Stimulated activated CD4-positive, alpha-beta T cell treated with anti-CD3 and anti-CD28 coated beads, Interleukin-2, amount 100 ng/mL, for 4 hours (primary cell): ENCODE measurements at regions not wholly inside any gene's neighbourhood (a gene's known extent, or its start where the extent isn't known, plus 50 kb on each side); places are given as distances from the start of the nearest gene placed in this dataset.

ENCODE experiments used
- DNase-seq: peaks from one replicate; pipeline ENCODE4 v3.0.0-alpha.2; 2020; ENCODE audit warnings: low read depth

DNA sequence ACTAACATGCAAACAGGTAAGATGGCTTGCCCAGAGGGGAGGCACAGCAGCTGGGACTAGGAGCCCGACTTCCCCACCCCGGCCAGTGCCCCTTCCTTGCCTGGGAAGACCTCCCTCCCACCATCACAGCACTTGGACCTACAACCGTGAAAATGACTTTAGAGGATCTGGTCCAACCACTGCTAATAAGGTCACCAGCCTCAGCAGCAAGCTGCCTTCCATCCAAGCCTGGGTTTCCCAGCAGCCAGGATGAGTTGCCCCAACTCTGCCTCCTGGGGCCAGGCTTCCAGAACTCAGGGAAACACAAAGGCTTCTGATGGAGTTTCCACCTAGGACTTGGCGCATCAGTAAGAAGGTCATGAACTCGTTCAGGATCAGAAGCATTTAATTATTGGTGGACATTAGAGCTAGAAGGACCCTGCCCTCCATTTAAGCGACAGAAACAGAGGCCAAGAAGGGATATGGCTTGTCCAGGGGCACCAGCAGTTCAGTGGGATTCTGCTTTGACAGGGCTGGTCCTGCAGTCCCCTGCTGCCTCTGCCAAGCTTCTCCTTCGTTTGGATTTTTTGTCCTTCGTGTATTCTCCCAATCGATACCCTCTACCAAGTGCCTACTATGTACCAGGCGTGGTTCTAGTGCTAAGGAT is 403.0 kb upstream of the ID2 start:
- no peak for DNase-seq

DNA sequence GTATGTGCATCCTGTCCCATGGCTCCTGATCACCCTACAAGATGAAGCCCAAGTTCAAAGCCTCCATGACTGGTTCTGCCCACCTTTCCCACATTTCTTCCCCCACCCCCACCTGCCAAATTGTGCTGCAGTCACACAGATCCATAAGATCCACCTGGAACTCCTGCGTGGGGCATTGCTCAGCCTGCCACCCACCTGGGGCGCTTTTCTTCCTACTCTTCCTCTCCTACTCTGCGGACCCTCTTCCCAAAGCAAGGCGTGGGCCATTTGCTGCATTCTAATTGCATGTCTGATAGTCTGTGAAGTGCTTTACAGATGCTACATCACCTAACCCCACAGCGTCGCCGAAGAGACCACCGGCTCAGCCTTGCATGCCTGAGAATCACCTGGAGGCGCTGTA is 402.4 kb upstream of the ID2 start:
- DNase-seq = no peak

DNA sequence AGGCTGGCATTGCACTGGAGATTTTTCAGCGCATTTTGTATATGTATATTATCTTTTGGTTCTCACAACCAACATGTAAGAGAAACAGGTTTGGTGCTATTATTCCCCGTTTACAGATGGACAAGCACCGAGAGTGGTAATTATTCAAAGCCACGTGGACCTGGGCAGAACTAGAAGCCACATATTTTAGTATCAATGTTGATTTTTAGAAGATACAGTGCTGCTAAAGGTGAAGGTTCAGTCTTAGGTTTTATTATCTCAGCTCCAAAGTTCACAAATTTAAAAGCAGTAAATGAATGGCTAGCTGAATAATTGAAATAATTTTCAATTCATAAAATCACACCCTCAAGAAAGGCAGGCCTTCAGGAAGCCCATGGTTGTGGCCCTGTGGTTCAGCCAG is 400.6 kb upstream of the ID2 start:
- no peak for DNase-seq

DNA sequence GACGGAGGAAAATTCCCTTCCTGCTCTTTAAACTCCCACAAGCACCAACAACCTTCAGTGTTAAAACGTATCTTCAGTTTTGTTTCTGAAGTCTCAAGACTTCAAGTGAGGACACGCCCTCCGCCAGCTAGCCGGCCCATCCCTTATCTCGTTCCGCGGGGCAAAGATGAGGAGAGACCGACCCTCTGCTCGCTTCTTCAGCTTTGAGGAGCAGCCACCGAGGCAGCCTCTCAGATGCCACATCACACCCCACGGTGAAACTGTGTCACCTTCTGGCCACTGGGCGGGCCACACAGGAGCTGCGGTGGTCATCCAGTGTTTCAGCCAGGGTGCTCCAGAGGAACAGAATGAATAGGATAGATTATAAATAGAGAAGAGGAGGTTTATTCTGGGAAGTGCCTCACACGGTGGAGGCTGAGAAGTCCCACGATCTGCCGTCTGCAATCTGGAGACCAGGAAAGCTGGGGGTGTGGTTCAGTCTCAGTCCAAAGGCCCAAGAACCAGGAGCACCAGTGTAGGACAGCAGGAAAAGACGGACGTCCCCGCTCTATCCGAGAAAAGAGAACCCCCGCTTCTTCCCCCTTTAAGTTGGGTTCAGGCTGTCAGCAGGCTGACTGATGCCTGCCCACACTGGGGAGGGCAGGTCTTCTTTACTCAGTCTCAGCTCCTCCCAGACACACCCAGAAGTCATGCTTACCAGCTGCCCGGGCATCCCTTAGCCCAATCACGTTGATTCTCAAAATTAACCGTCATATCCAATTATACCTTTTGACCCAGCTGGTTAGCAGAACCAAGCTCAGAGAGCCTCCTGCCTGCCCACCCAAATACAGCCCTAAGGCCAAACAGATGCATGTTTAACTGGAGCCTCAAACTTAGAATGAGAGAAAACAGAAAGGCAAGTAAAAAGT is 399.7 kb upstream of the ID2 start:
- DNase-seq = no peak

DNA sequence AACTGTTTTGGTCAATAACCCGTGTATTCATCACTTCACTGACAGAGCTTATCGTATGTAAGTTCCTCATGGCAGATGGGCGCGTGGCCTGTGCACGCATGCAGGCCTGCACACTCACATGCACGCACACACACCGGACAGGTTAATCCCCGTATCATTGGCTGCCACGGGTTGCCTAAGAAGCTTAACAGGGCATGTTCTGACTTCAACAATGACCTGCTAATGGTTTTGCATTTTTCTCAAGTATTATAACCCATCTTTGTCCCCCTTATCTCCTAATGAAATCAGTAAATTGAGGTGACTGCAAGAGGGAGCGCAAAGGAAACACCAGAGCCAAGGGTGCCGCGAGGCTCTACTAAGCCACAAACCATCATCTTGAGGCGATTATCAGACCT is 399.0 kb upstream of the ID2 start:
- DNase-seq = no peak

DNA sequence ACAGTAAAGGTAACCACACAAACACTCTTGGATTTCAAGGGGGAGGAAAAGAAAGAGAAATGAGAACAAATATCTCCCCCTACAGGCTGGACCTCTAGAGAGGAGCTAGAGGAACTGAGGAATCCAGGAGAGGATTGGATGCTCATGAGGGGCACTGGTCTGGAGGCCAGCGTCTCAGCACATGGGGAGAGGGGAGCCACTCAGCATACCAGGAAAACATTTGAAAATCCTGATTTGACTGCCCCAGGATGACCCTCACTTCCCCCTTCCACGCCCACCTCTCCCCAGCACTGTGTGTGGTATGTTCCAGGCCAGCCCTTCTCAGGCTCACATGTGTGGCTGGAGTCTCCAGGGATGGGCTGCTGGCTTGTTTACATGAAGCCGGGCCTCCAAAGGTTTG is 396.8 kb upstream of the ID2 start:
- DNase-seq = no peak

DNA sequence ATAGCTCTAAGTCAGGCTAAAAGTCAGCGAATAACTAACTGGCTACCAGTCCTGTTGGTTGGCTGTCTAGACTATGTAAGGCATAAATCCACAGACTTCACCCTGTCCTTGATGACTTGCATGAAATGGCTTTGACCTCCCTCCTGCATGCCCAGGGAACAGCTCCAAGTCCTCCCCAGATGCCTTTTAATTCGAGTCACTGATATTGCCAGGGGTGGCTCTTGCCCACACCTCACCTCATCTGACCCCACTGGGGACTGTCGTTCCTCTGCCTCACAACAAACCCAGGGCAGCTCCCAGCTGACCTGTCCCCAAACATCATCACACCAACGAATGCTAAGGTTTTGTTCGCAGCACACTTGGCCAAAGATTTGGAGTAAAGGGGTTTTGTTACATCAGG is 396.0 kb upstream of the ID2 start:
- no peak for DNase-seq

DNA sequence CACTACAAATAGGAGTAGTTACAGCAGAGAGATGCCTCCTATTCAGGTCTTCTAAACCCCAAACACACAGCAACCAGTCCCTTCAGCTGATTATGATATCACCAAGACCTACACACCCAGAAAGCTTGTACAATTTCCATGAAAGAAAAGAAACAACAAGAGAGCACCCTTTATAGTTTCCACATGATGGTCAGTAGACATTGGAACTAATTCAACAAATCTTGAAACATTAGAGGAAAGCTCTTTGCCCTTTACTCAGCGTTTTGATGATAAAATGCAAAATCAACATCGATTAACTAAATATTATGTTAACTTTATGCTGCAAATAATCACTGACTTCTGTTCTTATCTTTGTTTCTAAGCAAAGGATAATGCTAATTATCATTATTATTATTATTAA is 393.6 kb upstream of the ID2 start:
- no peak for DNase-seq

DNA sequence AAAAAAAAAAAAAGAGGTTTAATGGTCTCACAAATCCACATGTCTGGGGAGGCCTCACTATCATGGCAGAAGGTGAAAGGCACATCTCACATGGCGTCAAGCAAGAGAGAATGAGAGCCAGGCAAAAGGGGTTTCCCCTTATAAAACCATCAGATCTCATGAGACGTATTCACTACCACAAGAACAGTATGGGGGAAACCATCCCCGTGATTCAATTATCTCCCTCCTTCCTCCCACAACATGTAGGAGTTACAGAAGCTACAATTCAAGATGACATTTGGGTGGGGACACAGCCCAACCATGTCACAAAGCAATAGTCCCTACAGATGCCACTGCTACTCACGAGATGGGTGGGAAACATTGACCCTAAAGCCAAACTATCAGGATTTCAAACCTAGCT is 392.7 kb upstream of the ID2 start:
- no peak for DNase-seq

DNA sequence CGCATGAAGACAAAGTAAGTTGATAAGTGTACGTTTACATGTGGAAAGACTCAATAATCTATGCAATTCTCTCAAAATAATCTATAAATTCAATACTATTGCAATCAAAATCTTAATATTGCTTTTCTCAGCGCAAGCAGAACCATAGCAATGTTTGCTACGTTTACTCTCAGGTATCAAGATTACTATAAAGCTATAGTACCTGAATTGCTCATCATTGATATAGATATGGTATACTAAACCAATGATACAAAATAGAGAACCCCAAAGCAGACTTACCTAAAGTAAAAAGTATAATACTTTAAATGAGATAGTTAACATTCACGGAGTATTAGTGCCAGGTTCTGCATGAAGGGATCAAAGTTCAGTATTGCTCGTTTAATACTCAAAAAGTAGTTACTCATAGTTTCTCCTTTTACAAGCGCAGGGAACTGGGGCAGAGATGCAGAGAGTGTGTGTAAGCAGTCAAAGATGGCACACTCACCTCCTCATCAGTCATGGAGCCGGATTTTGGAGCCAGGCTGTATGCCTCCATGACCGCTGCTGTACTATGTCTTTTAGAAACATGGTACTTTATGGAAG is 391.0 kb upstream of the ID2 start:
- DNase-seq = no peak

DNA sequence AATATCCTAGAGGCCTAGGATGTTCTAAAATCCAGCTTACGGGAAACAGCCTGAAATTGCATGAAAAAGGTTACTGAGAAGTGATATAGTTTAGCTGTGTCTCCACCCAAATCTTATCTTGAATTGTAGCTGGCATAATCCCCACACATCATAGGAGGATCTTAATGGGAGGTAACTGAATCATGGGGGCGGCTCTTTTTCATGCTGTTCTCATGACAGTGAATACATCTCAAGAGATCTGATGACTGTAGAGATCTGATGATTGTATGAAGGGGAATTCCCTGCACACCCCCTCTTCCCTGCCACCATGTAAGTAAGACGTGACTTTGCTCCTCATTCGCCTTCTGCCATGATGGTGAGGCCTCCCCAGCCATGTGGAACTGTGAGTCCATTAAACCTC is 385.6 kb upstream of the ID2 start:
- peak; percentile 13 for DNase-seq

DNA sequence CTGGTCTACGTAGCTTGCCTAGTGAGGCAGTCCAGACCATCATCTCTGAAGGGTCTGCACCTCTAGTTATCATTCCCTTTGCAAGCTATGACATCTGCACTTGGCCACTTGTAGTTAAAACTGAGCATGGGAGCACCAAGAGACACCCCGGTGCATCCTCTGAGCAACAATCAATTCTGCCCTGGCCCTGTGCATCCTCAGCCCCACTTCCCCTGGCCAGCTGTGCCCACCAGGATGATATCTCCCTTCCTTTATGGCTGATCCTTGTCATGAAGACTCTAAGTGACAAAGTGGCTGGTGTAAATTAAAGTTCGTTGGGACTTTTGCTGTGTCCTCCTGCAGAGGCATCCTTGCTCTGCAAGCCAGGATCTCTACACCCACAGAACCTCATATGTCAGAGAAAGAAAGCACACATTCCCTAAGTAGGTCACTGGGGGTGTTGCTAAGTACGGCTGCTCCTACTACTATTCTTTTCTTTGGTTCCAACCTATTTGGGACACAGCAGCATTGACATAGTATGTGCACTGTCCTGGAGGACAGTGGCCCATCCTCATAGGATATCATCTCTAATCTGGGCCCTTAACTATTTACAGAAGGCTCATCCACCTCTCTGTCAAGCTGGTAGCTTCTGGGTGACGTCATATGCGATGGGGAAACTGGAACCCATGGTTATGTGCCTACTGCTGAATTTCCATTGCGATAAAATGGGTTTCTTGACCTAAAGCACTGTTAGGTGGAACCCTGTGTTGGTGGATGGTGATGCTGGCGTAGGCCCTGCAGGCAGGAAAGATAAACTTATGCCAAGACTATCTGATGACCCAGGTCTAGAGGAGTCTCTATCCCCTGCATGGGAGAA is 384.3 kb upstream of the ID2 start:
- no peak for DNase-seq

DNA sequence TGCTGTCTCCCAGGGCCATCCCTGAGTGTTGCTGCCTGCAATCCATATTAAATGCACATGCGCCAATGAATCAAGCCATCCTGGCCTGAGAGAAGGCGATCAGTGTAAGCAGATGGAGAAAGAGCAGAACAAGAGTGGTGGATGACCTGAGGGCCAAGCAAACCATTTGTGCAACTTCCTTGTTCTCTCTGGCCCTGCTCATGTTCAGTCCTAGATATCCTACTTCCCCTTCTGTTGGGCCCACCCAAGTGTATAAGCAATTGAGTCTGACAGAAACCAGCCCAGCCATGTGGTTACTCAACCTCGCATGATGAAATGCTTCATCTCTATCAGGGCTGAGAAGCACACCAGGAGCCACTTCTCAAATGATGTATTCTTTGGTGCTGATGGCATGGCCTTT is 383.1 kb upstream of the ID2 start:
- DNase-seq = no peak

DNA sequence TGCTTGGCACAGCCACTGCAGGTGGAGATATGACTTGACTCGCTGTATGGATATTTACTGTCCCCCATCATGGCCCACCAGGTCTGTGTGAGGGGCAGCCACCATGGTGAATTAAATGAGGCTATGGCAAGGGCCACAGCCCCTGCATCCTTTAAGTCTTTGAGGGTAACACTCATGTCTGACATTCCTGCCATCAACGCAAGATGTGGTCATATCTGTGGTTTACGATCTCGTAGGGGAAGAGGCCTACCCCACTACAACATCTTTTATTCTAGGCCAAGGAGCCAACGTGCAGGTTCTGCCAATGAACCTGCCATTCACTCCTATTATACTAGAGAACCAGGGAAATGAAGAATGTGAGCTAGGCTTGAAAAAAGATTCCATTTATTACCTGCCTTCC is 381.6 kb upstream of the ID2 start:
- DNase-seq = no peak

DNA sequence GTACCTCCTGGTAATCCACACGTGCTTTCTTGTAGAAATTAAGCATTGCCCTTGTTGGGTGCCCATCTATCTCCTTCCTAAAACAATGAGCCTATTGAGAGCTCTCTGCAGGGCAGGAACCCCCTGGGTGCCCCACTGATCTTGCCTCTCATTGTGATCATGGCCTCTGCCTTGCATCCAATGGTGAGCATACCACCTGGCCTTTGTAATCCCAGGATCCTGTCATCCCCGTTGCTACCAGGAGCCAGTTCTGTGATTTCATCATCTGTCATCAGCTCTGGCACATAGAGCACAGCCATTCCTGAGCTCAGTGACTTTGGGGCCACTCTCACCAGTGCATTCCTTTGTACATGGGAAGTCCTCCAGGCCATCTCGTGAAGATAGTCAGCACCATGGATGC is 381.0 kb upstream of the ID2 start:
- no peak for DNase-seq

DNA sequence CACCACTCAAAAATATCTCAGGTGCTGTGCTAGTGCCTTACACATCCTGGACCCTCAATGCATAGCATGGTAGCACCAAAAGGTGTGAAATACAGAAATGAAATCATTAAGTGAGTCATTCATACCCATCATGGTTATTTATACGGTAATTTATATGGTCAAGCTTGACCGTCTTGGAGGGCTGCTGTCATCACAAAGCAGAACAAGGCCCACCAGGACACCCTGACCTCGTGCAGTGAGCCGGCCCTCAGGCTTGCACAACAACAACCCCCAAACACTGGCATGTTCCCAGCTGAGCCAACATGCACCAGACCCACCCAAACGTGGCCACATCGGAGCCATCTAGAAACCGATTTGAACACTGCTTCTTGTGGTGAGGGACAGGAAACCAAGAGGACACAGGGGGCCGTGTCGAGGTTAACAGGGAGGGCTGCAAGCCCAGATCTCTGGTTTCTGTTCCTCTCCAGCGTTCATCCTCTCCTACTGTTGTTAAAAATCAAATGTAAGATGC is 378.5 kb upstream of the ID2 start:
- DNase-seq = peak; percentile 24

DNA sequence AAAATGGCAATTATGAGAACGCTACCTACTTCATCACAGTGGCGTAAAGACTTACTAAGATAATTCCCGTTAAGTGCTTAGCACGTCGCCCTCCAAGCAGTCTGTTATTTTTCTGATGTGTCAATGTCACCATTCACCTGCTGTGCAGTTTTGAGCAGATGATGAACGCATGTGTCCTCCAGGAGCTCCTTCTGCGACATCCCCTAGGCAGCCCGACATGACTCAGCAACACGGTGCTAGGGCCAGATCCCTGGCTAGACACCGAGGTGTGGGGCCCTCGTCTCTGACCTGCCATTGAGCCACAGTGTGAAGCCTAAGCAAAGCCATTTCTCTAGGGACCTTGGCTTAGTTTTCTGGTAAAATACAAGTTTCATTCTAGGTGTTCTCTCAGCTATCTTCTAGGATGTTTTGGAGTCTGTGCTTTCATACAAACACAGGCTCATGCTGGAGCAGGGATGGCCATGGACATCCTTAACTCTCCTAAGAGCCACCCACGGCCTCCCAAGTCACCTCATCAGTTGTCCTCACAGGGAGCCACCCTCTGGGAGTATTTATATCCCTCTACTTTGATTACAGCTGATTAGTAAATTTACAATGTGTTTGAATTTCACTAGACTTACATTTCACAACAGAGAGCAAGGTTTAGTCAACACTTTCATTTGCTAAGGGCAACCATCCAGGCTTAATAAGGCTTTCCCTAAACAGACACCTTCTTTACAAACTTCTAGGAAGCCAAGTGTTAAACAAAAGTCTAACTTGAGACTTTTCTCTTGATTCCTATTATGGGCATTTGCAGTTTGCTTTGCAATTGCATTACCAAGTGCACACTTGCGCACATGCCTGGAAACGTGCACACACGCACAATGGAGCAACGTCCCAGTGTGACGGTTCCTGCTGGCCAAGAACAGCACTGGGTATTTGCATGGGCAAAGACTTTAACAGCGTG is 376.8 kb upstream of the ID2 start:
- no peak for DNase-seq

DNA sequence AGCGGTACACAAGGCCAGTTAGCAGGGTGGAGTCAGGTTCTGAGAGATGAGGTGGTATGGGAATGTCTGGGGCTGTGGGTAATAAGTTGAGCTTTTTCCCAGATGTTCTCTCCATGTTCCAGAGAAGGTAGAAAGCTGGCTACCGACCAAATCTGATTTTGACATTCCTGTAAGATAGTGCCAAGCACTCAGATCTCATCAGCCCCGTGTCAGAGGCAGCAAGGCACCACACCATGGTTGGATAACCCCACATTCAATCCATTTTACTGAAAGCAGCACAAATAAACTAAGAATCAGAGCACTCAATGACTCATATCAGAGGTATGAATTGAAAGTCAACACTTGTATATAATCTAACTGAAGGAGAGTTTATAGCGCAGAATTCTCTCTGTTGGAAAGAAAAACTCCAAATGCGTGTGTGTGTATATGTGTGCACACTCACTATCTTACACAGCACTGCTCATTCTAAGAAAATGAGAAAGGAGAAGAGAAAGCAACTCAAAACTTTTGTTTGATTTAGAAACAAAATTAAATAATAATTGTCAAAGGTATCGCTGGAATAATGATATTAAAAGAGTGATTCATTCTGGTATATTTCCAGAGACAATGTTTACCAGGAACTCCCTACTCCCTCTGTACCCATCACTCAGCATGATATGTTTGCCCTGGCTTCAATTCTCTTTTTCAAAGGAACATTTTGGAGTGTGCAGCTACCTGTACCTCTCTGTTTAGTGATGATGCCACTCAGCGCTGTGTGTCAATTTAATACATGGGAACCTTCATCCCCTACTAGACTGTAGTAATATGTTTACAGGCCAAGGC is 375.1 kb upstream of the ID2 start:
- DNase-seq = no peak

DNA sequence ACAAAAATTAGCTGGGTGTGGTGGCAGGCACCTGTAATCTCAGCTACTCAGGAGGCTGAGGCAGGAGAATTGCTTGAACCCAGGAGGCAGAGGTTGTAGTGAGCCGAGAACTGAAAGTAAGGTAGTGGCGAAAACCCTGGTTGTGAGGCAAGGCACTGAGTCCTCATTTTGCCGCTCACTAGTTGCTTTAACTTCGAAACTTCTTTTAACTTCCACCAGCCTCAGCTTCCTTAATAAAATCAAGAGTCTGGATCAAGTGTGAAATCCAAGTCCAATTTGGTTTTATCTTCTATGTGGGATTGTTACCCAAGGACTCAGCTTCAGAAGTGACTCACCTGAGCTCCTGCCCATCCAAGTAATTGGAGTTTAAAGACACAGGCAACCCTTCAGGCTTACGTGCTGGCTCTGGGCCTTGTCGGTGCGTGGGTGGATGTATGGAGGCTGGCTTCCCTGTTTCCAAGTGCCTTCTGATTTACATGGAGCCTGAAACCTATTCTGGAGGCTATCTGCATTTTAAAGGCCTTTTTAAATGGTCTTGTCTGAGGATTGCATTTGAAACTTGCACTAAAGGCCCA is 374.2 kb upstream of the ID2 start:
- DNase-seq = no peak

DNA sequence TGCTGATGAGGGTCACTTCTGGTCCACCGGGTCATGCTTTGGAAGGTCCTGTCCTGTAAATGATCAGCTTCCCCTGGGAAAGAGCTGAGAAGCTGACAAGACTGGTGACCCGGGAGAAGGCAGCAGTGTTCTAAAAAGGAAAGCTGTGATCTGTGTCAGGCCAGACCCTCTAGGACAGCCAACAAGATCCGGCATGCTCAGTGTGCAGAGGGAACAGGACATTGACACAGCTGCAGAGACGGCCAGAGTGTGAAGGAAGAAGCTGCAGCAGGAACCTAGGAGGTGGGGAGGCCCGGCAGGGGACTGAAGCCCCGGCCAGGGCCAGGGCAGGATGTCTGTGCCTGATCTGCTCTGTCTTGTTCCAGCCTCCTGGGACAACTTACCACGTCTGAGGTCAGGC is 372.7 kb upstream of the ID2 start:
- DNase-seq = no peak
